Type B pancreatic cell (in vitro differentiated cells): ENCODE measurements at regions not wholly inside any gene's neighbourhood (a gene's known extent, or its start where the extent isn't known, plus 50 kb on each side); places are given as distances from the start of the nearest gene placed in this dataset.

Experiments used
- DNase-seq: peaks from one replicate; pipeline ENCODE4 v3.0.0; 2021; ENCODE audit warnings: mixed read lengths; ENCODE audit not compliant: unreplicated experiment; ENCODE audit errors: extremely low spot score
- H3K27ac Mint-ChIP-seq: 2 replicates; pipeline ENCODE4 v1.8.0; 2021; ENCODE audit warnings: mild to moderate bottlenecking, mixed read lengths
- H3K27me3 Mint-ChIP-seq: 2 replicates; pipeline ENCODE4 v1.8.0; 2021; ENCODE audit warnings: mixed read lengths
- H3K36me3 Mint-ChIP-seq: 2 replicates; pipeline ENCODE4 v1.8.0; 2021; ENCODE audit warnings: mixed read lengths
- H3K4me1 Mint-ChIP-seq: one replicate; pipeline ENCODE4 v1.8.0; 2021; ENCODE audit warnings: mixed read lengths; ENCODE audit not compliant: unreplicated experiment
- H3K4me3 Mint-ChIP-seq: 2 replicates; pipeline ENCODE4 v1.8.0; 2021; ENCODE audit warnings: mild to moderate bottlenecking, mixed read lengths
- H3K9me3 Mint-ChIP-seq: 2 replicates; pipeline ENCODE4 v1.8.0; 2021; ENCODE audit warnings: mixed read lengths
- TF ChIP-seq, protein P1 (sequence below): fragments of 200-600 bp; sonication (generic); conservative IDR thresholded peaks from 2 replicates; pipeline ENCODE4 v1.5.0; 2021; ENCODE audit warnings: antibody characterized with exemption, mild to moderate bottlenecking

DNA sequence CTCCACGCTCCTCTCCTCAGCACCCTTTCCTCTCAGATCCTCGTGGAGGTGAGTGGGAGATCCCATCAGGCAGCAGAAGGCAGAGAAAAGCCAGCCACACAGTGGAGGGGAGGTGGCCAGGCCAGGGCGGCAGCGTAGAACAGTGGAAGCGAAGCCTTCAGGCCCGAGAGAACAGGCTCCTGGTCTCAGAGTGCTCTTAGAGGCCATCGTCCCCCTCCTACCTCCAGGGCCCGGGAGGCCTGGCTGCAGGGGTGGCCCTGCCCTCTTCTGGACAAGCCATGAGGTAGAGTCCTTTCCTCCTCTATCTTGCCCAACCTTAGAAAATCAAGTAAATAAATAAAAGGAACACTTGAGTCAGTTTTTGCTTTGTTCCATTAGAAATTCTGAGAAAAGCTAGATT, 202.0 kb downstream of the KATNAL1 start:
- TF ChIP-seq, protein P1, sequence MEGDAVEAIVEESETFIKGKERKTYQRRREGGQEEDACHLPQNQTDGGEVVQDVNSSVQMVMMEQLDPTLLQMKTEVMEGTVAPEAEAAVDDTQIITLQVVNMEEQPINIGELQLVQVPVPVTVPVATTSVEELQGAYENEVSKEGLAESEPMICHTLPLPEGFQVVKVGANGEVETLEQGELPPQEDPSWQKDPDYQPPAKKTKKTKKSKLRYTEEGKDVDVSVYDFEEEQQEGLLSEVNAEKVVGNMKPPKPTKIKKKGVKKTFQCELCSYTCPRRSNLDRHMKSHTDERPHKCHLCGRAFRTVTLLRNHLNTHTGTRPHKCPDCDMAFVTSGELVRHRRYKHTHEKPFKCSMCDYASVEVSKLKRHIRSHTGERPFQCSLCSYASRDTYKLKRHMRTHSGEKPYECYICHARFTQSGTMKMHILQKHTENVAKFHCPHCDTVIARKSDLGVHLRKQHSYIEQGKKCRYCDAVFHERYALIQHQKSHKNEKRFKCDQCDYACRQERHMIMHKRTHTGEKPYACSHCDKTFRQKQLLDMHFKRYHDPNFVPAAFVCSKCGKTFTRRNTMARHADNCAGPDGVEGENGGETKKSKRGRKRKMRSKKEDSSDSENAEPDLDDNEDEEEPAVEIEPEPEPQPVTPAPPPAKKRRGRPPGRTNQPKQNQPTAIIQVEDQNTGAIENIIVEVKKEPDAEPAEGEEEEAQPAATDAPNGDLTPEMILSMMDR, result no peak
- H3K4me3 Mint-ChIP-seq, result no peak overlapping the region
- no peaks in the 10 kb centered on the region for H3K9me3 Mint-ChIP-seq
- no peak for DNase-seq
- H3K4me1 Mint-ChIP-seq, result peaks cover 28% of the 10 kb centered on the region
- peaks cover 2% of the 10 kb centered on the region for H3K27me3 Mint-ChIP-seq
- no peaks in the 10 kb centered on the region for H3K36me3 Mint-ChIP-seq
- H3K27ac Mint-ChIP-seq, result no peak overlapping the region

DNA sequence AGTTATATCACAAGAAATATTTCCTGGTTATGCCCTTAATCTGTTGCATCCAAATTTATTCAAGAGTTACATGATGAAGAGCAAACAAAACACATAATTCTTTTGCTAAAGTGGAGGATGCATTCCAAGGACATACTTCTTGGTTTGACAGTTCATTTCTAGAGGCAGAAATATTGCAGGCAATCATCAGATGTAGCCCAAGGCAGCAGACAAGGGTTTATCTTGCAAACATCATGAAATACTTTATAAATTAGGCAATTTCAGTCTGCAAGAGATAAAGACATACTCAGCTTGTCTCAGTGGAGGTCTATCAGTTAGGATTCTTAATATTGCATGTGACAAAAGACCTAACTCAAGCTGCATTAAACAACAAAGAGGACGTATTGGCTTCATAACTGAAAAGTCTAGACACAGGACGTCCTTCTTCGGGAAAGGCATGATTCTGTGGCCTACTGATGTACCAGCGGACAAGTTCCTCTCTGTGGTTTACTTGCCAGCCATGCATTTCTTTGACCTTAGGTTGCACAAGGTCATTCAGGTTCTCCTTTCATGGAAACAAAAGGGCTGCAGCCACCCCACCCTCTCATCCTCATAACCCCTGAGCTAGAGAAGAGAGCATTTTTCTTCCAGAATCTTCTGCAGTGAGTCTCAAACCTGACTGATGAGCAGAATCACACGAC, 204.1 kb downstream of the KATNAL1 start:
- TF ChIP-seq, protein P1, result no peak
- Mint-ChIP-seq H3K27ac (no peak overlapping the region), H3K36me3 (no peaks in the 10 kb centered on the region), H3K27me3 (peaks cover 3% of the 10 kb centered on the region), H3K9me3 (no peaks in the 10 kb centered on the region), H3K4me1 (peaks cover 21% of the 10 kb centered on the region), H3K4me3 (no peak overlapping the region)
- DNase-seq, result no peak

DNA sequence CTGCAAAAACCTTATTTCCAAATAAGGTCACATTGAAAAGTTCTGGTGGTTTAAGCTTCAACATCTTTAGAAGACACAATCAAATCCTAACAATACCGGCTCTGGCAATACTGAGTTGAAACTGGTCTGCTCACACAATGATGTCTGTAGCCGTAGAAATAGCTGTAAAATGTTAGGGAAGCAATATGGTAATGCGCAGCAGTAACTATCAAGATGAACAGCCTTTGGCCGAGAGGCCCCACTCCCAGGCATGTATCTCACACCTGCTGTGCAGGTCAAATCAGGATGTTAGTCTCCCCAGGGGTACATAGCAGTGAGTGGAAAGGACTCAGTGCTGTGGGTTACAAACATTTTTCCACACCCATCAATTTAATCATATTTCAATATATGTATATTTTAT, 207.1 kb downstream of the KATNAL1 start:
- Mint-ChIP-seq H3K27ac (no peak overlapping the region), H3K4me3 (no peak overlapping the region), H3K9me3 (no peaks in the 10 kb centered on the region), H3K4me1 (peaks cover 15% of the 10 kb centered on the region), H3K27me3 (peaks cover 3% of the 10 kb centered on the region), H3K36me3 (no peaks in the 10 kb centered on the region)
- TF ChIP-seq, protein P1, result no peak
- DNase-seq, result no peak

DNA sequence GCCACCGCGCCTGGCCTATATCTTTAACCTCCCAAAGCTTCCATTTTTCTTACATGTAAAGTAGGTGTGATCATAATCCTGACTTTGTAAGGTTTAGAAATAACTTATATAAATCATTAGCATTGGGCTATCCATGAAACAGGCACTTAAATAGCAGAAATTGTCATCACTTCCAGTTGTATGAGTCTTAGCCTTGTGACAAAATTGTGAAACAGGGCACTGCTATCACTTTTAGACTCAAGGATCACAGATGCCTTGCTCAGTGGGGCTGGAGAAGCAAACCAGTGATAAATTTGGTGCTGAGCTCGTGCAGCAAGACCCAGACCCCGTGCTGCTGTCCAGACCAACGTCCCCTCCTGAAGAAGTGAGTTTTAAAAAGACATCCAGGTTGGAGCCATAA, 209.7 kb downstream of the KATNAL1 start:
- H3K27ac Mint-ChIP-seq, result no peak overlapping the region
- TF ChIP-seq, protein P1, result no peak
- H3K9me3 Mint-ChIP-seq, result no peaks in the 10 kb centered on the region
- H3K27me3 Mint-ChIP-seq, result peaks cover 3% of the 10 kb centered on the region
- H3K4me1 Mint-ChIP-seq, result peaks cover 12% of the 10 kb centered on the region
- DNase-seq, result no peak
- H3K36me3 Mint-ChIP-seq, result no peaks in the 10 kb centered on the region
- H3K4me3 Mint-ChIP-seq, result no peak overlapping the region

DNA sequence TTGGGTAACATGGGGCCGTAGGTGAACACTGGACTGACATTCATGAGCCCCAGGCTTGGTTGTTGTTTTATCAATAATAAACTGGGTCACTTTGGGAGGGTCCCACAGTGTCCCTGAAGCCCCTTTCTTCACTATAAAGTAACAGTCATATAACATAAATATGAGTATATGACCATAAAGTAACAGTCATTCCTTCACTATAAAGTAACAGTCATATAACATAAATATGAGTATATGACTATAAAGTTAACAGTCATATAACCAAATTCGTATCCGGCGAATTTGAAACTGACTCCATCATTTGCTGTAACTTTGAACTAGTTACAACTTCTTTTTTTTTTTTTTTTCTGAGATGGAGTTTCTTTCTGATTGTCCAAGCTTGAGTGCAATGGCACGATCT, 210.3 kb downstream of the KATNAL1 start:
- TF ChIP-seq, protein P1, result no peak
- Mint-ChIP-seq H3K27ac (no peak overlapping the region), H3K36me3 (no peaks in the 10 kb centered on the region), H3K4me1 (peaks cover 12% of the 10 kb centered on the region), H3K9me3 (no peaks in the 10 kb centered on the region), H3K4me3 (no peak overlapping the region), H3K27me3 (peaks cover 3% of the 10 kb centered on the region)
- DNase-seq, result no peak

DNA sequence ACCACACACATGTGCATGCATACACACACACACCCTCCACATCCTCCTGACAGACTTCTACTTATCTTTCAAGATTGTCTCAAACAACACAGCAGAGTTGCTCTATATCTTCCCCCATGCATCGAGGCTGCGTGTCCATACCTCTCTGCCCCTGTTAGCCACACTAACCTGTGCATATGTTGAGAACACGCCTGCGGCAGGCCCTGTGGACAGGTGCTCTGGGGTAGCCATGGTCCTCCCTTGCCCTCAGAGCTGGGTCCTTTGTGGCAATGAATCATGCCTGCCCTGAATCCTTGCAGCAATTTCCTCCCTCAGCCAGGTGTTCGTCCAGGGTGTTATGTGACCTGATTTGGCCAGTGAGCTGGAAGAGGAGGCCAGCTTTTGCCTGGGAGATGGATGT, 213.3 kb downstream of the KATNAL1 start:
- Mint-ChIP-seq H3K27me3 (no peaks in the 10 kb centered on the region), H3K36me3 (no peaks in the 10 kb centered on the region), H3K4me3 (no peak overlapping the region), H3K4me1 (peaks cover 7% of the 10 kb centered on the region), H3K9me3 (no peaks in the 10 kb centered on the region), H3K27ac (no peak overlapping the region)
- TF ChIP-seq, protein P1, result no peak
- DNase-seq, result no peak
